ENCODE measurements at regions not wholly inside any gene's neighbourhood (a gene's known extent, or its start where the extent isn't known, plus 50 kb on each side); places are given as distances from the start of the nearest gene placed in this dataset.
A peak's percentile ranks its signal among the peaks of the same experiment; 100 is the strongest.

GRCh38 chr12:116436561-116437249 lies 122.5 kb upstream of the MAP1LC3B2 start (continued):
- TF ChIP-seq ZBTB8A (CRISPR knock-in tag; IDR thresholded peaks at IDR 0.05; ENCODE audit: borderline replicate concordance, low read depth) (no peak), MBNL3 (CRISPR knock-in tag; conservative IDR thresholded peaks at IDR 0.05) (no peak), TOE1 (CRISPR knock-in tag; IDR thresholded peaks at IDR 0.05) (no peak), ZBTB25 (CRISPR knock-in tag; IDR thresholded peaks at IDR 0.05) (no peak), TBX2 (CRISPR knock-in tag; IDR thresholded peaks at IDR 0.05; ENCODE audit: borderline replicate concordance) (peak; percentile 40; the same call in 1 of the 2 replicates), ZNF83 (CRISPR knock-in tag; IDR thresholded peaks at IDR 0.05; ENCODE audit: borderline replicate concordance) (no peak), HMG20B (CRISPR knock-in tag; conservative IDR thresholded peaks at IDR 0.05) (peak; percentile 76; the same call in 1 of the 2 replicates), ZMYM4 (CRISPR knock-in tag; IDR thresholded peaks at IDR 0.05) (peak; percentile 70), CBFB (CRISPR knock-in tag; IDR thresholded peaks at IDR 0.05) (no peak), RORA (CRISPR knock-in tag; IDR thresholded peaks at IDR 0.05) (no peak), BCLAF1 (IDR thresholded peaks at IDR 0.05) (no peak), PHF8 (CRISPR knock-in tag; IDR thresholded peaks at IDR 0.05) (peak; percentile 21; the same call in 1 of the 2 replicates), SIN3A (IDR thresholded peaks at IDR 0.05; ENCODE audit: borderline replicate concordance, low read depth, low read length) (no peak), RARA (CRISPR knock-in tag; IDR thresholded peaks at IDR 0.05) (0 out of 2 replicates have a peak, but pooled peaks have one; percentile 28), ZNF589 (CRISPR knock-in tag; conservative IDR thresholded peaks at IDR 0.05) (no peak), DMAP1 (CRISPR knock-in tag; IDR thresholded peaks at IDR 0.05) (0 out of 2 replicates have a peak, but pooled peaks have one; percentile 38), ZNF563 (CRISPR knock-in tag; IDR thresholded peaks at IDR 0.05) (no peak), KLF9 (CRISPR knock-in tag; IDR thresholded peaks at IDR 0.05; ENCODE audit: low read depth) (no peak), ZKSCAN1 (IDR thresholded peaks at IDR 0.05; ENCODE audit: low read length) (peak; percentile 98), ZNF281 (CRISPR knock-in tag; IDR thresholded peaks at IDR 0.05; ENCODE audit: borderline replicate concordance) (peak; percentile 93), NCOA2 (CRISPR knock-in tag; IDR thresholded peaks at IDR 0.05) (peak; percentile 44; the same call in 1 of the 2 replicates), MLLT10 (CRISPR knock-in tag; IDR thresholded peaks at IDR 0.05) (no peak), RXRA (CRISPR knock-in tag; IDR thresholded peaks at IDR 0.05) (no peak), ZNF639 (CRISPR knock-in tag; conservative IDR thresholded peaks at IDR 0.05) (no peak)
